Stimulated activated CD8-positive, alpha-beta memory T cell treated with anti-CD3 and anti-CD28 coated beads, Interleukin-4, amount 100 ng/mL, for 48 hours (primary cell): ENCODE measurements at regions not wholly inside any gene's neighbourhood (a gene's known extent, or its start where the extent isn't known, plus 50 kb on each side); places are given as distances from the start of the nearest gene placed in this dataset.
"Not testable (repeated sequence)": the region's sequence is repeated elsewhere in the genome, so short reads cannot be mapped to it uniquely, and the experiment has no call there.

Experiments used
- DNase-seq: peaks from one replicate; pipeline ENCODE4 v3.0.0-alpha.2; 2020

GRCh38 chr10:45514291-45515270 is 140.6 kb downstream of the ALOX5 start:
- DNase-seq = no peak

- DNase-seq = no peak
Measured at GRCh38 chr10:45513551-45513950, 139.5 kb downstream of the ALOX5 start.

- DNase-seq = not testable (repeated sequence)
Measured at GRCh38 chr10:45511926-45512325, 137.9 kb downstream of the ALOX5 start.

- DNase-seq = no peak
Measured at GRCh38 chr10:45509491-45509890, 135.5 kb downstream of the ALOX5 start.

- DNase-seq = no peak
Measured at GRCh38 chr10:45505311-45505710, 131.3 kb downstream of the ALOX5 start.

GRCh38 chr10:45502458-45502857 is 128.4 kb downstream of the ALOX5 start:
- no peak for DNase-seq

GRCh38 chr10:45501791-45502190 is 127.8 kb downstream of the ALOX5 start:
- no peak for DNase-seq

GRCh38 chr10:45500798-45501197 is 126.8 kb downstream of the ALOX5 start:
- no peak for DNase-seq

- no peak for DNase-seq
Measured at GRCh38 chr10:45500304-45500703, 126.3 kb downstream of the ALOX5 start.

- no peak for DNase-seq
Measured at GRCh38 chr10:45495438-45496152, 121.6 kb downstream of the ALOX5 start.
